GM18951 (cell line): ENCODE measurements at regions not wholly inside any gene's neighbourhood (a gene's known extent, or its start where the extent isn't known, plus 50 kb on each side); places are given as distances from the start of the nearest gene placed in this dataset.

Experiments
- POLR2A ChIP-seq: IDR thresholded peaks from 4 replicates; pipeline ENCODE4 v1.6.1; 2011; ENCODE audit warnings: mild to moderate bottlenecking; ENCODE audit not compliant: insufficient read length, insufficient read depth; ENCODE audit errors: extremely low read depth
- in situ Hi-C: fragments of 300-500 bp; cut with MboI; formaldehyde crosslinking; loops from one replicate; pipeline ENCODE4 v1.12.0; 2022; ENCODE audit warnings: low sequenced_read_pairs, mixed read lengths, inconsistent platforms; ENCODE audit not compliant: unreplicated experiment

DNA sequence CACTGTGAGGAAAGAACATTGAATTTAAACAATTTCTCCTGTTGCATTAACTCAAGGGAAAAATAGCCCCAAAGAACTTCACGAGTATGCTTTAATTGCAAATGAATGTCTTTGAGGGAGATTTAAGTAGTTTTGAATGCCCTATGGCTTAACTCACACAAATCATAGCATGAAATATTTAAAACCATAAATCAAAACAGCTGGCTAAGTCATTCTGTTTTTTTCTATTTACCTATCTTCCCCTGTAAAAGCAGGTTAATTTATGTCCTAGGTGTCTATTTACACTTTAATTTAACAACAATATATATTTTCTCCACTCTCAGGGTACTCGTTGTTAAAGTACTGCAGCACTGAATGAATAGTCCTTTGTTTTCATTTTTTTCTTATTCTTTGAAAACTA is 118.8 kb upstream of the PIEZO2 start:
- in situ Hi-C loops = no loop called here

DNA sequence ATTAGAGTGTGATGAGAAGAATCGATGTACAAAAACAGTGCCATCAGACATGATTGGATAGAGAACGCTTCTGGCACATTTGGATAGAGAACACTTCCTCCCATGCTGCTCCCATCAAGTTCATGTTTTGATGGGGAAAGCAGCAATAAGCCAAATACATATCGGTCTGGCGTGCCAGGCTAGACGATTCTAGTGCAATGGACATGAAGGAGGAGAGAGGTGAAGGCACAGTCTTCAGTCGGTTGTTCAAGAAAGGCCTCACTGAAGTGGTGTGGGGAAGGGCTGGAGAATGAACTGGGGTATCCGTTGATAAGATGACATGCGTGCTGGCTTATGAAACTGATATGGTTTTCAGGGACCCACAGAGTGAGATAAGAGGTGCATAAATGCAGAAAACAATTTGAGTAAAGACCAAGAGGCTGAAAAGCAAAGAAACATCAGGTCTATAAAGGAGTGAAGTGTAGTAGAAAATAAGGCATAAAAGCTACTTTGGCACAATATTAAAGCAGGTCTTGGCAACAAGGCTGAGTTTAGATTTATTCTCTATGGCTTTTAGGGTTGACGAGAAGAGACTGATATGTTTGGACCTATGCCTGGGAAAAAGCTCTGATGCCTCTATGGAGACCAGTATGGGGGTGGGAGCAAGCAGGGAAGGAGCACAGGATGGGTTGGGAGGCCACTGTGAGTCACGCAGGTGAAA is 117.6 kb upstream of the PIEZO2 start:
- TF ChIP-seq POLR2A = no peak
- in situ Hi-C loops = no loop called here

More for the DNA sequence above, 118.8 kb upstream of the PIEZO2 start:
- TF ChIP-seq POLR2A = no peak

DNA sequence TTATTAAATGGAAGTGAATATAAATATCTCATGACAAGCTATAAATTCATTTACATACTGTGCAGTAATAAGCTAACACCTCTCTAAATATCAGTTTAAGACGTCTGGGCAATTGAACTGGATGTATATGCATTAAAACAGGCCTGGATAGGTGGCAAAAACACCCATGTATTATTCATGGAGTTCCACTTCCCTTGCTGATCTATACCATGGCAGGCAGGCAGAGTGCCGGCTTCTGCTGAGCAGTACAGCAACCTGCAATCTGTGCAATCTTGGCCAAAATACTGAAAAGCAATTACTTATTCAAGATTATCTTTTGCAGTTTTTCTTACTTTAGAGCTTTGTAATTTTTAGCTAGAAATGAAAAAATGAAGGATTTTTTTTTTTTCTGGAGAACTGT is 112.1 kb upstream of the PIEZO2 start:
- no peak for TF ChIP-seq POLR2A
- in situ Hi-C loops = no loop called here

DNA sequence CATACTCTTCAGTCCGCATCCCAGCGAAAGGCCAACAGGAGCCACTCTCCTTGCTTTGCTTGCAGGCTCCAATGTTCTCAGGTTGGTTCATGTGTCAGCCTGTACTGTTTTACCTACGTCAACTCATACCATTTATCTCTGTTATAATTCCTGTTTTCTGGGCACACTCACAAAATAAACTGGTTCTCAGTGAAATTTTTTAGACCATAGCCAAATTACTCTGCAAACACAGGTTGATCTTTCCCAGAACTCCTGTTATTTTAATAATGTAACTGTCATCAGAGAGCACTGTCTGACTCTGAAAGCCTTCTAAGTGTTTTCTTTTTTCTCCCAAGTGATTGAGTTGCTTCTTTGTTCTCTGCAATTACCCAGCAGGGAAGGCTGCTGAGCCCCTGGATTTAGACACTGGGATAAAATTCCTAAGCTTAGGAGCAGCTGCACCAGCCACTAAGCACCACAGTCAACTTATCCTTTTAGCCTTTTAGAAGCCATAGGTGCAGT is 111.6 kb upstream of the PIEZO2 start:
- in situ Hi-C loops = no loop called here
- no peak for TF ChIP-seq POLR2A

DNA sequence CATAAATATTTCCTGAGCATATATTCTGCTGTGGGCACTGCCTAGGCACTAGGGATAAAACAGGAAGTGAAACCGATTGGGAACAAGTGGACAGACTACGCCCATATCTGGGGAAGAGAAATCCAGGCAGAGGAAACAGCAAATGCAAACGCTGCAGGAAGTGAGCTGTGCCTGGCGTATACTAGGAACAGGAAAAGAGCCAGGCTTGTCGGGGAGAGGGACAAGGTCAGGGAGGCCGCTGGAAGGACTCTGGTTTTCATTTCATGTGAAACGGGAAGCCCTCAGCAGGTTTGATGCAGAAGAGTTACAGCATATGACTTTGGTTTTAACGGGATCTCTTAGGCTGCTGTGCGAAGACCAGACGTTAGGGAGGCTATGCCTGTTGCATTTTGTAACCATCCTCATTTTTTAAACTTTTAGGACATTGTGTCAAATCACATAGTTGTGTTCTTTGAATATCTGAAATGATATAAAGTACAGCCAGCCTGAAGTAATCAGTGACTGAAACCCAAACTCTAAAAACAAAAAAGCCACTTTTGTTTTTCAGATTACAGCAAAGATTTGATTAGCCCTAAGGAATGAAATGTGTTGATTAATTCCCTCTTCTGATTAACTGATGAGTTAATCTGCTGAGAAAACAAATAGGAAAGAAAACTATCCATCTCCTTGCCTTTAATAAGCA is 110.2 kb upstream of the PIEZO2 start:
- in situ Hi-C loops = no loop called here
- no peak for TF ChIP-seq POLR2A

DNA sequence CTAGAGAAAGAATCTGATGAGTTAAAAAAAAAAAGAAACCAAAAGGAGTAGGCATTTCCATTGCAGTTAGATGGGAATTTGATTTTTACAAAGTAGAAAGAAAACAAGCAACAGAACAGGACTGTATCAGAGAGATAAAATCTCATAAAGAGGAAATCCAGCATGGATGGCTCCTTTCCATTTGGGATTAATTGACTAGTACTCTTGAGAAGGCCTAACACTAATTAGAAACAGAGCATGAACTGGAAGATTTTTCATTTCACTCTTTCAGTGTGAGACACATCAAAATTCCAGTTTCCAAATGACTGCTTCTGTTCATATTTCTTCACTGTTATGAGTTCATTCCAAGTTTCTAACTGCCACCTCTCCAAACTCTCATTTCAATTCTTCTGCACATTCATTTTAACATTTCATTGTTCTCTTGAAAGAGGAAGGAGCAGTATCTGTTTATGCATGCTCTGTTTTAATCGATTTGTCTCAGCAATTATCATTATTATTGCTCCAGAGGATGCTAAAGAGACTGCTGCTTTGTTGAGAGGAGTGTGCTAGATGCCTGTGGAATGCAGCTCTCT is 108.8 kb upstream of the PIEZO2 start:
- TF ChIP-seq POLR2A = no peak
- in situ Hi-C loops = no loop called here

DNA sequence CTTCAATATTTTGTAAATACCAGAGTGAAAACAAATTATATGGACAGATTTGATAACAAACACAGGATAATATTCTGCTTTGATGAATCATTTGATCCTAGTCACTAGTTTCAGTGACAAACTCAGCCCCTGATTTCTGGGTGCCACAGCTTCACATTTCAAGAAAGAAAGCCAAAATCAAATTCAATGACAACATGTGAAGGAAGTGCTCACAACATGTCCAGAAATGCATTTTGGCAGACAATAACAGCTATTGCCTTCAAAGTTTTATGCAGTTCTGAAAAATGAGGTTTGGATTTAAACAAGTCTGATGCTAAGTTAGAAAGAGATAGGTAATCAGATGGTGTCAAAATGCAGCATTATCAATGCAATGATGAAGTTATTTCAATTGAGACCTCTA is 106.9 kb upstream of the PIEZO2 start:
- no peak for TF ChIP-seq POLR2A
- in situ Hi-C loops = no loop called here

DNA sequence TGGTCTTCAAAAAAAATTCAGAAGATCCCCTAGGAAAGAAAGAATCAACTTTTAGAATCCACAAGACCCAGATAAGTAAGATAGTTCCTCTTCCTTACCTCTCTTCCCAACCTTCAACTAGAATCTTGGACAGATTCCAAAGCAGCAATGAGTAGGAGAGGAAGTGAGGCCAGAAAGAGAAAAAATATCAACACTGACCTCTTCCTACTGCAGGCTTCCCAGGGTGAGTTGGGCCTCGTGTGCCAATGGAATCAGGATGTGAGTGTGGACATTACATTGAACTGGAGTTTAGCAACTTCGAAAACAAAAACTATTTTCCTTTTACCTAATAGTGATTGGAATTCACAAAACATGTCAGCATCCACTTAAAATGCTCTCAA is 102.5 kb upstream of the PIEZO2 start:
- in situ Hi-C loops = no loop called here
- TF ChIP-seq POLR2A = no peak

DNA sequence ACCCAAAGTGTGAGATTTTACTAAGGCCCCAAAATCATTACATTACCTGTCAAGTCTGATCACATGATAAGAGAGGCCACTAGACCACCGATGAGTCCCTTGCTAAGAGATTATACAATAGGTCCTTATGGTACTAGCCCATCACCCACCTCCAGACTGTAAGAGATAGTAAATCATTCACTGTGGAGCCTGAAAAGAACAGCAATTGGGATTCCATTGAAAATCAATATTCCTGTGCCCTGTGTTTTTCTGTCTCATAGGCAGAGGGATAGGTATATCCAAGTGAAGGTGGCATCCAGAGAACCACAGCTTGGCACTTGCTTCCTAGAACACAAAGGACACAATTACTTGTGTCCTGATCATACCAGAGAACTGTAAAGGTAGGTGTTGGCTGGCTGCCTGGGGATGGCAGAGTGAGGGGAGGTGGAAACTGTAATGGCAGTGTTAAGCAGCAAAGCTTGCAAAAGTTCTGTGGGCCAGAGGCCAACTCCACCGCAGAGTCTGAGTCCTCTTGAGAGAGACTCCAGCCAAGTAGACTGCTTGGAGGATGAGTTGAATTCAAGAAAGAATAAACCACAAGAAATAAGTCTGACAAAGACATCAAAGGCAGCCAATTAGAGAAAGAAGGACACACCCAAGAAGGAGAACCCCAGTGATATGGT is 102.0 kb upstream of the PIEZO2 start:
- TF ChIP-seq POLR2A = no peak
- in situ Hi-C loops = no loop called here

DNA sequence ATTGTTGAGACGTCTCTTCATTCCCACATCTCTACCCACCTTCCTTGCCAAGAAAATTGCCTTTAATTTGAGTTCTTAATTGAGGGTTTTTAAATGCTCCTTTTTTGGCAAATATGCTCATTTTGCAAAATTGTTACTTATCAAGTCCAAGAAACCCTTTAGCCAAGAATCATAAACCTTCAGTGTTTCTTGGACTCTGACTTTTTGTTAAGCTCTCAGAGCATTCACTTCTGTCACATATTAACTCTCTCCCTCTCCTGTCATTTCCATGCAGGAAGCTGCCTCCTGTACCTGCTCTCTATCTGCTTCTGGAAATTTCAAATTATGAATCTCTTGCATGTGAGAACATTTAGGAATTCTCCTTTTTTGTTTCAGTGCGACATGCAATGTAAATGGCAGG is 100.0 kb upstream of the PIEZO2 start:
- in situ Hi-C loops = no loop called here
- no peak for TF ChIP-seq POLR2A

DNA sequence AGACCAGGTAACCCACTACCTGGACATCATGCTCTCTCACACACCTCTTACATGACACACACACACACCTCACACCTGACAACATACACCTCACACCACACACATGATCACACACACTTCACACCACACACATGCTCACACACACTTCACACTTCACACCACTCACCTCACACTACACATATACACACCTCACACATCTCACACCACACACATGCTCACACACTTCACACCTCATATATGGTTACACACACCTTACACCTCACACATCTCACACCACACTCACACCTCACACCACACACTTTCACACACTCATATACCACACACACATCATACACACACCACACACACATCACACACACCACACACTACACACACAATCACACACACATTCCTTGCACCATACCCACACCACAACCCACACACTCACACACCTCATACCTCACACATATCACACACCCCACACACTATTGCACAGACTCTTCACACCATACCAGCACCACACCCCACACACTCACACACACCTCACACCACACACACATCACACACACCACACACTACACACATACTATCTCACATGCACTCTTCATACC is 98.1 kb upstream of the PIEZO2 start:
- in situ Hi-C loops = no loop called here
- no peak for TF ChIP-seq POLR2A

DNA sequence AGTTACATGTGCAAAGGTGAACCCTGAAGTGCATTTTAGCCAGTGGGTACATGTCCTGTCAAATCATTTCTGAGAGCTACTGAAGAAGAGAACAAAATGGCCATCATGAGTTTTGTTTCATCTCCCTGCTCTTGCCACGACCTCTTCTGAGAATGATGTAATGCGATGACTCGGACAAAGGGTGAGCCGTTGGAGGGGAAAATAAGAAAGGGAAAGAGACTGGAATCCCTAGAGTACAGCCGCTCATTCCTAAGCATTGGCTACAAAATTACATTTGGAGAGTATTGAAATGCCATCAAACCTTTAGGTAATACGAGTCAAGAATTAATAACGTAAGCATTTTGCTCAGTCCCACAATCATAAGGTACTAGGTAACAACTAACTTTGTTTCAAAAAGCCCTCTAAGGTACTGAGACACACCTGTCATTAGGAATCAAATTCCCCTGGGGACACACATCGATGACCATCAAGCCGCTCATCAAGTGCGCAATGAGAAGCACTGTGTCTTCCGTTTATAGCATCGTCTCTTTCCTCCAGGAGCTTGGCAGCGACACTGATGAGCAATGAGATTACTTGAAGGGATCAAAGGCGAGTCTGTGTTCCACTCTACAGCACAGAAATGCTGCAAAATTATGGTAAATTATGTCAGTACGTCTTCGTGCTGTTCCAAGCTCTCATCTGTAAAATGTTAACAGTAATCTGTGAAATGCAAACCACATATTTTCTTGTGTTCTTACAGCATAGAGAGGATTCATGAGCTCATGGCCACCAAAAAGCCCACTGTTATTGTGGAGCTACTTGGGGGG is 97.3 kb upstream of the PIEZO2 start:
- no peak for TF ChIP-seq POLR2A
- in situ Hi-C loops = no loop called here
